Activated CD8-positive, alpha-beta memory T cell treated with anti-CD3 and anti-CD28 coated beads, Interleukin-2, amount 50 U/mL, for 48 hours (primary cell): ENCODE measurements at regions not wholly inside any gene's neighbourhood (a gene's known extent, or its start where the extent isn't known, plus 50 kb on each side); places are given as distances from the start of the nearest gene placed in this dataset.
"Not testable (repeated sequence)": the region's sequence is repeated elsewhere in the genome, so short reads cannot be mapped to it uniquely, and the experiment has no call there.

ENCODE experiments used
- DNase-seq: peaks from one replicate; pipeline ENCODE4 v3.0.0-alpha.2; 2020

- not testable (repeated sequence) for DNase-seq
Observed at GRCh38 chr2:192542148-192543066, 347.7 kb upstream of the TMEFF2 start.

- DNase-seq = no peak
Observed at GRCh38 chr2:192539306-192539705, 344.6 kb upstream of the TMEFF2 start.

GRCh38 chr2:192536922-192537624, 342.3 kb upstream of the TMEFF2 start:
- DNase-seq = no peak

- DNase-seq = no peak
Observed at GRCh38 chr2:192535956-192536921, 341.5 kb upstream of the TMEFF2 start.

GRCh38 chr2:192534072-192534471, 339.3 kb upstream of the TMEFF2 start:
- DNase-seq = no peak

GRCh38 chr2:192524642-192525251, 330.0 kb upstream of the TMEFF2 start:
- DNase-seq = not testable (repeated sequence)

- not testable (repeated sequence) for DNase-seq
Observed at GRCh38 chr2:192524214-192524613, 329.5 kb upstream of the TMEFF2 start.

GRCh38 chr2:192515937-192516336, 321.2 kb upstream of the TMEFF2 start:
- DNase-seq = no peak

GRCh38 chr2:192513575-192513974, 318.8 kb upstream of the TMEFF2 start:
- DNase-seq = no peak

GRCh38 chr2:192507836-192508450, 313.2 kb upstream of the TMEFF2 start:
- not testable (repeated sequence) for DNase-seq

- DNase-seq = no peak
Observed at GRCh38 chr2:192500550-192501200, 305.9 kb upstream of the TMEFF2 start.

GRCh38 chr2:192499476-192499875, 304.7 kb upstream of the TMEFF2 start:
- no peak for DNase-seq

GRCh38 chr2:192498747-192499146, 304.0 kb upstream of the TMEFF2 start:
- DNase-seq = no peak

- DNase-seq = not testable (repeated sequence)
Observed at GRCh38 chr2:192488158-192488557, 293.4 kb upstream of the TMEFF2 start.

- DNase-seq = no peak
Observed at GRCh38 chr2:192487636-192488035, 292.9 kb upstream of the TMEFF2 start.

- no peak for DNase-seq
Observed at GRCh38 chr2:192484903-192485302, 290.2 kb upstream of the TMEFF2 start.

- DNase-seq = no peak
Observed at GRCh38 chr2:192480984-192481383, 286.3 kb upstream of the TMEFF2 start.

- no peak for DNase-seq
Observed at GRCh38 chr2:192473331-192473730, 278.6 kb upstream of the TMEFF2 start.

GRCh38 chr2:192471982-192472381, 277.2 kb upstream of the TMEFF2 start:
- no peak for DNase-seq

- no peak for DNase-seq
Observed at GRCh38 chr2:192469612-192470011, 274.9 kb upstream of the TMEFF2 start.

GRCh38 chr2:192467953-192468660, 273.4 kb upstream of the TMEFF2 start:
- no peak for DNase-seq
